Type B pancreatic cell (in vitro differentiated cells): ENCODE measurements at regions not wholly inside any gene's neighbourhood (a gene's known extent, or its start where the extent isn't known, plus 50 kb on each side); places are given as distances from the start of the nearest gene placed in this dataset.

Source experiments
- DNase-seq: peaks from one replicate; pipeline ENCODE4 v3.0.0; 2021; ENCODE audit warnings: mixed read lengths; ENCODE audit not compliant: unreplicated experiment; ENCODE audit errors: extremely low spot score
- H3K27ac Mint-ChIP-seq: 2 replicates; pipeline ENCODE4 v1.8.0; 2021; ENCODE audit warnings: mild to moderate bottlenecking, mixed read lengths
- H3K27me3 Mint-ChIP-seq: 2 replicates; pipeline ENCODE4 v1.8.0; 2021; ENCODE audit warnings: mixed read lengths
- H3K36me3 Mint-ChIP-seq: 2 replicates; pipeline ENCODE4 v1.8.0; 2021; ENCODE audit warnings: mixed read lengths
- H3K4me1 Mint-ChIP-seq: one replicate; pipeline ENCODE4 v1.8.0; 2021; ENCODE audit warnings: mixed read lengths; ENCODE audit not compliant: unreplicated experiment
- H3K4me3 Mint-ChIP-seq: 2 replicates; pipeline ENCODE4 v1.8.0; 2021; ENCODE audit warnings: mild to moderate bottlenecking, mixed read lengths
- H3K9me3 Mint-ChIP-seq: 2 replicates; pipeline ENCODE4 v1.8.0; 2021; ENCODE audit warnings: mixed read lengths
- CTCF ChIP-seq: fragments of 200-600 bp; sonication (generic); conservative IDR thresholded peaks from 2 replicates; pipeline ENCODE4 v1.5.0; 2021; ENCODE audit warnings: antibody characterized with exemption, mild to moderate bottlenecking

- Mint-ChIP-seq H3K4me3 (no peak overlapping the region), H3K4me1 (no peaks in the 10 kb centered on the region), H3K36me3 (no peaks in the 10 kb centered on the region), H3K27ac (no peak overlapping the region), H3K9me3 (no peaks in the 10 kb centered on the region), H3K27me3 (peaks cover 12% of the 10 kb centered on the region)
- no peak for DNase-seq
- no peak for TF ChIP-seq CTCF
These were observed 94.2 kb upstream of the TEX13D start for GRCh38 chrX:124238268-124238667.

GRCh38 chrX:124239324-124239723, 93.1 kb upstream of the TEX13D start:
- Mint-ChIP-seq H3K27me3 (peaks cover 12% of the 10 kb centered on the region), H3K9me3 (no peaks in the 10 kb centered on the region), H3K4me1 (no peaks in the 10 kb centered on the region), H3K36me3 (no peaks in the 10 kb centered on the region), H3K4me3 (no peak overlapping the region), H3K27ac (no peak overlapping the region)
- DNase-seq, result no peak
- TF ChIP-seq CTCF, result no peak

- Mint-ChIP-seq H3K36me3 (no peaks in the 10 kb centered on the region), H3K27me3 (peaks cover 12% of the 10 kb centered on the region), H3K4me1 (no peaks in the 10 kb centered on the region), H3K9me3 (no peaks in the 10 kb centered on the region), H3K4me3 (no peak overlapping the region), H3K27ac (no peak overlapping the region)
- no peak for DNase-seq
- no peak for TF ChIP-seq CTCF
These were observed 92.5 kb upstream of the TEX13D start for GRCh38 chrX:124239911-124240310.

- no peaks in the 10 kb centered on the region for H3K4me1 Mint-ChIP-seq
- no peak for TF ChIP-seq CTCF
- no peak overlapping the region for H3K27ac Mint-ChIP-seq
- H3K27me3 Mint-ChIP-seq, result peaks cover 12% of the 10 kb centered on the region
- H3K36me3 Mint-ChIP-seq, result no peaks in the 10 kb centered on the region
- H3K4me3 Mint-ChIP-seq, result no peak overlapping the region
- H3K9me3 Mint-ChIP-seq, result no peaks in the 10 kb centered on the region
- DNase-seq, result no peak
These were observed 92.0 kb upstream of the TEX13D start for GRCh38 chrX:124240422-124240821.

- H3K36me3 Mint-ChIP-seq, result no peaks in the 10 kb centered on the region
- H3K4me1 Mint-ChIP-seq, result no peaks in the 10 kb centered on the region
- no peak overlapping the region for H3K27ac Mint-ChIP-seq
- no peak for DNase-seq
- TF ChIP-seq CTCF, result no peak
- H3K9me3 Mint-ChIP-seq, result no peaks in the 10 kb centered on the region
- H3K27me3 Mint-ChIP-seq, result peaks cover 12% of the 10 kb centered on the region
- no peak overlapping the region for H3K4me3 Mint-ChIP-seq
These were observed 90.3 kb upstream of the TEX13D start for GRCh38 chrX:124242131-124242530.

GRCh38 chrX:124249345-124249744, 83.1 kb upstream of the TEX13D start:
- Mint-ChIP-seq H3K4me1 (no peaks in the 10 kb centered on the region), H3K4me3 (no peak overlapping the region), H3K27me3 (no peaks in the 10 kb centered on the region), H3K27ac (no peak overlapping the region), H3K9me3 (peaks cover 9% of the 10 kb centered on the region), H3K36me3 (no peaks in the 10 kb centered on the region)
- TF ChIP-seq CTCF, result no peak
- DNase-seq, result no peak
